ENCODE measurements at regions not wholly inside any gene's neighbourhood (a gene's known extent, or its start where the extent isn't known, plus 50 kb on each side); places are given as distances from the start of the nearest gene placed in this dataset.
"Not testable (repeated sequence)": the region's sequence is repeated elsewhere in the genome, so short reads cannot be mapped to it uniquely, and the experiment has no call there.

DNA sequence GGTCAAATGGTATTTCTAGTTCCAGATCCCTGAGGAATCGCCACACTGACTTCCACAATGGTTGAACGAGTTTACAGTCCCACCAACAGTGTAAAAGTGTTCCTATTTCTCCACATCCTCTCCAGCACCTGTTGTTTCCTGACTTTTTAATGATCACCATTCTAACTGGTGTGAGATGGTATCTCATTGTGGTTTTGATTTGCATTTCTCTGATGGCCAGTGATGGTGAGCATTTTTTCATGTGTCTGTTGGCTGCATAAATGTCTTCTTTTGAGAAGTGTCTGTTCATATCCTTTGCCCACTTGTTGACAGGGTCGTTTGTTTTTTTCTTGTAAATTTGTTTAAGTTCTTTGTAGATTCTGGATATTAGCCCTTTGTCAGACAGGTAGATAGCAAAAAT, 269.9 kb upstream of the NREP start:
- in situ Hi-C loops (cut with MboI; ENCODE audit: low sequenced_read_pairs), result not testable (repeated sequence)

DNA sequence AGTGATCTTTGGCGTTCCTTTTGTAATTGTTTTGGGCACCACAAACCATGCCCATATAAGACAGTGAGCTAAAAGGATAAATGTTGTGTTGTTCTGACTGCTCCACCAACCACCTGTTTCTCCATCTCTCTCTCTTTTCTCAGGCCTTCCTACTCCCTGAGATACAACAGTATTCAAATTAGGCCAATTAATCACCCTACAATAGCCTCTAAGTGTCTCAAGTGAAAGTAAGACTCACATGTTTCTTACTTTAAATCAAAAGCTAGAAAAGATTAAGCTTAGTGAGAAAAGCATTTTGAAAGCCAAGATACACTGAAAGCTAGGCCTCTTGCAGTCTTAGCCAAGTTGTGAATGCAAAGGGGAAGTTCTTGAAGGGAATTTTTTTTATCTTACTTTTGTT, 268.8 kb upstream of the NREP start:
- in situ Hi-C loops (cut with MboI; ENCODE audit: low sequenced_read_pairs), result no loop called here

DNA sequence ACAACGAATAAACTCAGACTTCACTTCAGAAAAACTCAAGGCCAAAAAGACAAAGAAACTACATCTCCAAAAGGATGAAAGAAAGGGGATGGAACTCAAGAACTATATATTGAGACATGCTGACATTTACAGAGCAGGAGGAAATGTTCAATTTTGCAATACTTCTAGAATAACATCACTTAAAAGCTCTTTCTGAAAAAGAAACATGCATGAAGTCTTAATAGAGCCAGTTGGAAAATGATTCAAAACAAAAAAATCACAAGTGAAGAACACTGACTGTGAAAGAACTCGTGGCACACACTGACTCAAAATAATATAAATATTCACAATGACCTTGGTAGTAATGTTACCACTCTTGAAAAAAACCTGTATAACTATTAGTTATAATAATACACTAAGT, 267.8 kb upstream of the NREP start:
- in situ Hi-C loops (cut with MboI; ENCODE audit: low sequenced_read_pairs), result no loop called here

DNA sequence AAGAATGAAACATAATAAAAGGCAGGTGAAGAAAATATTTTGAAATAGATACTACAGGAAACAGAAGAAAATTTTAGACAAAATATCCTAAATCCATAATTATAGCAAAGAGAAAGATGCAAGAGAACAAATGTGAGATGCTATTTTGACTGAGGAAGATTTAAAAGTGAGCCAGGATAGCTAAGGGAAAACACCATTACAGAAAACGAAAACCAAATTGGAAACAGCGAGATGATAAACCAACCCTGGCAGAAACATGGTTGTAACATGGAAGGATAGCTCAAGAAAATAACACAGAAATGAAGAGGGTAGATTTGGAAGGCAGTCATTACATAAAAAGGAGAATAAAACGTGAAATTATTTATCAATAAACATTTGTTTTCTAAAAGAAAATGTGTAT, 267.2 kb upstream of the NREP start:
- in situ Hi-C loops (cut with MboI; ENCODE audit: low sequenced_read_pairs), result no loop called here

DNA sequence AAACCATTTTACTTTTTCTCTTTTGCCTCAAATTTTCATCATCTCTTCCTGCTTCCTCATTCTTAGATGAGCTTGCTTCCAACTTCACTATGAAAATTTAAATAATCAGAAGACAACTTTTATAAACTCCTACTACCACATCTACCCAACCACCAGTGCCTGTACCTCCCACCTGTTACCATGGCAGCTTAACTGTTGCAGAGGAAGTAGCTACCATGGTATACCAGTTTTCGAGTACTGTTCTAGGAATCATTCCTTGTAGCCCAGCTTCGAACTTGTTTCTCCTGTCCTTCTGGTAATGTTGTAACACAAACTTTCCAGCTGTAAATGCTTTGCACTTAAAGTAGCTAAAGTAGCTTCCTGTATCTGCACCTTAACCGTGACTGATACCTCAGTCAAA, 266.8 kb upstream of the NREP start:
- in situ Hi-C loops (cut with MboI; ENCODE audit: low sequenced_read_pairs), result no loop called here

DNA sequence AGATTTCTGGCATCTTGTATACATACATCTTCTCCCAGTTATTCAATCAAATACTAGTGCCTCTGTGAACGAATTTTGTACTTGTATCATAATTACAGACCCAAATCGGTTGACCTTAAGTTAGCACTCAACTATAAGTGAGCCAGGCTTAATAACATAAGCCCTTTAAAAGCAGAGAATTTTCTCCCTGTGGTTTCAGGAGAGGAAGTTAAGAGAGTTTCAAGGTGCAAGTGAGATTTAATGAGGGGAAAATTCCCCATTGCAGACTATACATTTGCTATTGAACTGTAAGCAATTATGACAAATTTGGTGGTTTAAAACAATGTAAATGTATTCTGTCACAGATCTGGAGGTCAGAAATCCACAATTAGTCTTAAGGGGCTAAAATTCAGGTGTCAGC, 261.9 kb upstream of the NREP start:
- in situ Hi-C loops (cut with MboI; ENCODE audit: low sequenced_read_pairs), result no loop called here

DNA sequence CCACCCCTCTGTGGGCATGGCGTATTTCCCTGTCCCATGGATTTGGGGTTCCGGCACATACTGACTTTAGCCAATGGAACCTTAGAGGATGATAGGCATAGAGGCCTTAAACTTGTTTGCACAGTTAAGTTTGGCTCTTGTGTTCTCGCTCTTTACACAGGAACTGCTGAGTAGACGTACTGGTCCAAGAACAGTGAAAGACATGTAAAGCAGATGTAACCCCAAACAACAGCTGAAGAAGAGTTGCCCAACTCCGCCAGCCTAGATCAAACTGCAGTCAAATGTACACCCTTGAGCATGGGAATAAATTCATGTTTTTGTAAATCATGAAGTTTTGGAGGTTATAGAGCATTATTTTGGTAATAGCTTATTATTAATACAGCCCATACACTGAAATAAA, 260.0 kb upstream of the NREP start:
- in situ Hi-C loops (cut with MboI; ENCODE audit: low sequenced_read_pairs), result no loop called here

DNA sequence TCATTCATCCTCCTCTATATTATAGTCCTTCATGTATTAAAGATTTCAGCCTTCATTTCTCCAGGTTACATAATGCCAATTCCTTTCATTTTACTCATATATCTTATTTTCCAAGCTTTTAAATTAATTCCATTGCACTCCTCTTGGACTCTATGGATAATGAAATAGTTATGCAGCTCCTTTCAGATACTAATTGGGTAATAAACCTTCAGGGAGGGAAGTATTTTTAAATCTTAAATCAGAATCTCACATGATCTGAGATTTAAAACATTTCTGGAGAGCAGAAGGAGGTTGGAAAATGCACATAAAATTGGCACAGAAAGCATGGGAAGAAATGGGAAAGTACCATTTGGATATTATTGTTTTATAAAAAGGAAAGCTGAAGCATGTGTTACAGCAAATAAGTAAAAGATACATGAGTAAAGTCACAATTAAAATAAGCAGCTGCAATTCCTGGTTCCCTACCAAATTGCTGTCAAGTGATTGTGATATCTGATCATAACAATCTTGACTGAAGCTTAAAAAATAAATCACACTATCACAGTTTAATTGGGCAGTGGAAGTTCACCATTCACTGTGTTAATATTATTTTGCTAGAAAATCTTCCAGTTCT, 257.9 kb upstream of the NREP start:
- in situ Hi-C loops (cut with MboI; ENCODE audit: low sequenced_read_pairs), result no loop called here

DNA sequence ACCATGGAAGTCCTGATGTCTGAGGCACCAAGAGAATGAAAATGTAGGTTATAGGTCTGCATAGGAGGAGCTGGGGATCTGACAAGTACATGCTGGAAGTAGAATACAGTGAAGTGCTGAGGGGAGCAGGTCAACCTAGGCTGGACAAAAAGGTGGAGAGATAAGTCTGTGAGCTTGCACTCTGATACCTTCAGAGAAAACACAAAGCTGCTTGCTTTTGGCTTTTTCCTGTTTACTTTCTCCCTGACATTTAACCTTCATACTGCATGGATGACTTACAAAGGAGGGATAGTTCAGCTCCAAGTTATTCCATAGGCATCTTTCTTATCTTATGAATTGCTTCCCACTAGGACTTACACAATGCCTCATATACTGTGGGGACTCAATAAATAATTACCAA, 256.7 kb upstream of the NREP start:
- in situ Hi-C loops (cut with MboI; ENCODE audit: low sequenced_read_pairs), result no loop called here

DNA sequence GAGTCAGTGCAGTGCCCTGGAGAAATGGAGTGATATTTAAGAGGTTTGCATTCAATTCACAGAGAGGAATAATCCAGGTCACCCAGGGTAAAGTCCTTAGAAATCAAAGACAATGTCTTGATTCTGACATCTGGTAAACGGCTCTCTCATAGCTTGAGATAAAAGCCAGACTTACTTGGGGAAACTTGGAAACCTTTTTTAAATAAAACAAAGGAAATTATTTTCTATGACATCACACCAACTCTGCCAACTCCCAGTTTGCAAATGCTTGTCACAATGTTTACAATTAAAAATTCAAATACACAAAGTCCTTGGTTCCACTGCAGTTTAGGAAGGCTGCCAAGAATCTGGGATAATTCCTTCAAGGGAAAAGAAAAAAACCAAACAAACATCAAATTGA, 255.1 kb upstream of the NREP start:
- in situ Hi-C loops (cut with MboI; ENCODE audit: low sequenced_read_pairs), result no loop called here

DNA sequence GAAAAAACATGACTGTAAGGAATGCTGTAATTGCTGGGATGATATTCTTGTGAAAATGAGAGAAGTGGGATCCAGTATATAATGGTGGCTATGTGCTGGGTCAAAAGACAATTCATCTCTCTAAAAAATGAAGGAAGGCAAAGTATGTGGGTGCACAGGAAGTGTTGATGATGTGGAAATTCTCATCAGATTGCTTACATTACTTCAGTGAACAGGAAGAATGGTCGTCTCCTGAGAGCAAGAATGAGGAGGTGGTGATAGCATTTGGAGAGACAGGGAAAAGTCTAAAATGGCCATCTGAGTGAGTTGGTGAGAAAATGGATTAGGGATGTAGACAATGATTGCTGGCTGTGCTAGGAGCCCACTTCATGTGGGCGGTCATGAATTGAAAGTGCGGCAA, 253.5 kb upstream of the NREP start:
- in situ Hi-C loops (cut with MboI; ENCODE audit: low sequenced_read_pairs), result no loop called here

DNA sequence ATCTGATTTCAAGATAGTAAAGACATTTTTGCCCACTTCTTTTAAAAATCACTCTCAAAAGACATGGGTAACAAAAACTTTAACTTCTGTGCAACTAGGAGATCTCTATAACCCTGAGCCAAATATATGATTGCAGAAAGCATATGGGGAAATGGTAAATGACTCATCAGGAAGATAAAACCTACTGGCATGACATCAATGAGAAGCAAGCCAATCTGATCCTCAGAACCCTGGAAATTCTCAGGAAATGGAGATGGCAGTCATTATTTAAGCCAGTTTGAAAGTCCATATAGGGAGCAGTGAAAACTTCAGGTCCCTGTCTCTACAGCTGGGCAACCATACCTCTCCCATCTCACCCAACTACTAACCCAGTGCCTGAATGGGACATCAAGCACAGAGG, 249.7 kb upstream of the NREP start:
- in situ Hi-C loops (cut with MboI; ENCODE audit: low sequenced_read_pairs), result no loop called here

DNA sequence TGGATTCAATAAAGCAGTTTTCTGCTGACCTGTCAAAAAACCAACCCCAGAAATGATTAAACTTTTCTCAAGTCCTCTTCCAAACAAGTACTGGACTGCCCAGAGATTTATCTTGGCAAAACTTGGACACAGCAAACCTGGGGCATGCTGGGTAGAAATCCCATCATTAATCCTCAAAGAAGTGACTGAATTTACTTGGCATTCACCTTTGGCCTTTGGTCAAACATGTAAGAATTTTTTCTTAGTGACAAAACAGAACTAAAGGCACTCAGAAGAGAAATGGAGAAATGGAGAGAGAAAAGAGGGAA, 248.6 kb upstream of the NREP start:
- in situ Hi-C loops (cut with MboI; ENCODE audit: low sequenced_read_pairs), result no loop called here

DNA sequence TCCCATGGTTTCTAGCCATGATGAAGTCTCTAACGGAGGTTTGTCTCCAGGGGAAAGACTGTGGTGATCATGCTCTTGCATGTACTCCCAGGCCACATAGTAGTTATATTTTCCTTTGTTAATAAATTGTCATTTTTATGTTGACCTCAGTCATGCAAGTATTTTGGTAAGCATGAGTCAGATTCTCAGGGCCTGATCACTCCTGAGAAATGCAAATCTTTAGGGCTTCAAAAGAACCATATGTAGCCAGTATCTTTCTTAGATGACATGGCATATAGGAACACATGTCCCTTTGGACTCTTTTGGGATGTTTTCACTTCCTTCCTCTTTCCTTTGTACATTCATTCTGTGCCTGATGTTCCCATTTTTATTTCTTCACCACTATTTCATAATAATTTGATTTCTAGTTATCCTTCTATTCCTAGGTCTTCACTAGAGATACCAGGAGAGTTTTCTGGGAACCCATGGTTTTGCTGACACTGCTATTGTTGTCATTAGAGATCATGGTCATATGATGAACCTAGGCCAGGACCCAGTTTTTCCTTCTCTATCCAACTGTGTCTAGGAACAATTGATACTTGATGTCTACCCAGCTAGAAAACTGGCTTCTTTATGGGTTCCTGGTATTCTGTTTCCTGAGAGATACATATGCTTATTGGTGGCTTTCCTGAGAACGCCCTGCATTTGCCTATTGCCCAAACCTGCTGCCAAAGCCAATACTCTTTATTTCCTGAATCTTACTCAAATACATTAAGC, 248.1 kb upstream of the NREP start:
- in situ Hi-C loops (cut with MboI; ENCODE audit: low sequenced_read_pairs), result no loop called here

DNA sequence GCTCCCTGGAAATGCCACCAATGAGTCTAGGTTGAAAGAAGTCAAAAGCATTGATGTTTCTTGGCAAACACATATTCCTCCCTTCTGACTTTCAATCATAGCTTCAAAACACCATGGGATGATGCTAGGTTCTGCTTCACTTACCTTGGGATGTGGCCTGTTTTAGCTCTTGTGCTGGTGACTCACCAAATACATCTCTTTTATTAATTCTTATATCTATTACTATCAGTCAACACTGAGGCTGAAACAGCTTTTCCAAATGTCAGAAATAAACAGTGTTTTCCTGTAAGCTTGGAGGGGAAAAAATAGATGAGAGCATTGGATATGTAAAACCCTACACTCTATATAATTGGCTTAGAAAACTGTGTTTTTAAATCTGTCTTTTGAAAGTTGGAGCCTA, 245.4 kb upstream of the NREP start:
- in situ Hi-C loops (cut with MboI; ENCODE audit: low sequenced_read_pairs), result no loop called here

DNA sequence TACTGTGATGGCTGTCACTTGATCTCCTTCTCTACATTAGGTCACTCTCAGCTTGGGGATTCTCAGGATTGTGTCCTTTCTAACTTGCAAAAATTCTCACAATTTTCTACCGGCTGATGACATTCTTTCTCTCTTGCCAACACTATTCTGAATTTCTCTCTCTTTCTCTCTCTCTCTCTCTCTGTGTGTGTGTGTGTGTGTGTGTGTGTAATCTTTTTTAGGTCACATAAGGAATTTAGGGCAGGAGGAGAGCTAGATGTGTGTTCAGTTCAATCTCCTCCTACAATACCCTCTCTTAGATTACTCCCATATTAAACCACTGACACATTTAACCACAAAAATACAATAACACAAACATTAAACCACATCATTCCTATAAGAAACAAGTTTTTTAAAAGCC, 242.3 kb upstream of the NREP start:
- in situ Hi-C loops (cut with MboI; ENCODE audit: low sequenced_read_pairs), result no loop called here

DNA sequence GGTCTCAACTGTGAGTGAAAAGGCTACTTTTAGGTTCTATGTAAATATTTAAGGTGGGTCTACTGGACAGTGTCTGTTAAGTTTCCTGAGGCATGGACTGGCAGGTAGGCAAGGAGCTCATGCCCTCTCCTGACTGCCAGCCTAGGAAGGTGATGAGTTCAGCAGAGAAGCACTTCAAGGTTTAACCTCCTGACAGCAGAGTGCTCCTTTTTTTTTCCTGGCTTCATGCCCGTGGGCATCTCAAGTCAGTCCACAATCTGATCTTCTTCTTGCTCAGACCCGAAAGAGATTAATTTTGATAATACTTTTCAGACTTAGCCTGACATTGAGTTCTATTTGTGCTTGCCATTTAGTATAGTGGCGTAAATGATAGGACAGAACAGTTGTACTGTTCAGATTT, 241.9 kb upstream of the NREP start:
- in situ Hi-C loops (cut with MboI; ENCODE audit: low sequenced_read_pairs), result no loop called here

DNA sequence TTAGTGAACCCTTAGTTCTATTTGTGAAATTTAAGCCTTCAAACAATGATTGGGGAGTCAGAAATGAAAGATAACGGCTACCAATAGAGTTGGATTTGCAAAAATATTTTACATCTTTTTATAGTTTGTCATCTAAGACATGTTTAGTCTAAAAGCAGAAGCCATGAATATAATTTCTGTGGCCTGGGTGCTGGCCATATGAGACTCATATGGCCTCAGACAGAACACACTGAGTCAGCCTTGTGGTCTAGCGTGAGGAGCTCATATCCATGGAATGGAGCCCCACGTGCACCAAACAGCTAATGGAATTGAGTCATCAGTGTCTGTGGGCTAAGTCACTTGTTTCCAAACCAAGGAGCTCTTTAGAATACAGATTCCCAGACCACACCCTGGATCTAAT, 240.7 kb upstream of the NREP start:
- in situ Hi-C loops (cut with MboI; ENCODE audit: low sequenced_read_pairs), result no loop called here

DNA sequence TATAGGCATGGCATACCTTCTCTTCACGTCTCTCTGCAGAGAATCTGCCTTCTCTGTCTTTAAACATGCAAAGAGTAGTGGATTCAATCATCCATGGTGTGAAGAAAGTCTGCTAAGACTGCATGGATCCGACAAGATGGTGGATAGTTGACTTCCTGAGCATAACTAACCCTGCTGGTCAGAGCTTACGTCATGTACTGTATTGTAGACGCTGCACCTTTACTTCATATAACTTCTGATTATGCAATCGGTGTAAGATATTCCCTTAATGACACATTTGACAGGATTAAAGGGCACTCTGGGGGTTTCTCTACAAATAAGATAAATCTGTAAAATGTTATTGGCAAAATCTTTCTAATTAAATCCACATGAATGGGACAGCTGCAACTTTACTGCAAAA, 240.3 kb upstream of the NREP start:
- in situ Hi-C loops (cut with MboI; ENCODE audit: low sequenced_read_pairs), result no loop called here

DNA sequence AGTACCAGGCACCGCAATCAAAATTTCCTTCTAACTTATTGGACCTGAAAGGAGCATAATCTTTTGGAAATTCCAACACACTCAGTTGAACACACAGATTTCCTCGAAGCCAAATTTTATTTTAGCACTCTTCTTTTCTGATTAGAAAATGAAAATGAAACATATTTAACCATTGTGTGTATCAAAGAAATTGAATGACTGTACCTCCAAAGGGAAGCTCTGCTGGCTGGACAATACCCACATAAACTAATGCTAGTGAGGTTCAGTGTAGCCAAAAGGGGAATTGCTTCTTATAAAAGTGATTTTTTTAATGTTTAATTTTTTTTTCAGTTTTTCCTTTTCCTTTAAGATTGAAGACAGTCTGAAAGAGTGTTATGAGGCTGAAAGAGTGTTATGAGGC, 239.6 kb upstream of the NREP start:
- in situ Hi-C loops (cut with MboI; ENCODE audit: low sequenced_read_pairs), result no loop called here

DNA sequence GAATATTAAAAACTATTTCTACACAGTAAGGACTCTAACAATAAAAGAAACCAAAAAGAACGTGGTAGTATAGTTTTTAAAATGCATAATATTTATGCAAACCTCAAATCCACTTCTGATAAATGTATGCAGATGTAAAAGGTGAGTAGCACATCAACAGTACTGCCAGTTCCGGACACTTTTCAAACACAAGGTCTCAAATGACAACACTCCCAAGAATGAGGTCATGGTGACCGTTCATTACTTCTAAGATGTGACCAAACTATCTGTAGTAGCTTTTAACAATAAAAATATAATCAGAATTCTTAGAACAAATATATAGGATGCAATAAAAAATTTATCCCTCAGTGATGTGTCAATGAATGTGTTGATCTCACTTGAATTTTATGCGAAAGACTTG, 238.7 kb upstream of the NREP start:
- in situ Hi-C loops (cut with MboI; ENCODE audit: low sequenced_read_pairs), result no loop called here

DNA sequence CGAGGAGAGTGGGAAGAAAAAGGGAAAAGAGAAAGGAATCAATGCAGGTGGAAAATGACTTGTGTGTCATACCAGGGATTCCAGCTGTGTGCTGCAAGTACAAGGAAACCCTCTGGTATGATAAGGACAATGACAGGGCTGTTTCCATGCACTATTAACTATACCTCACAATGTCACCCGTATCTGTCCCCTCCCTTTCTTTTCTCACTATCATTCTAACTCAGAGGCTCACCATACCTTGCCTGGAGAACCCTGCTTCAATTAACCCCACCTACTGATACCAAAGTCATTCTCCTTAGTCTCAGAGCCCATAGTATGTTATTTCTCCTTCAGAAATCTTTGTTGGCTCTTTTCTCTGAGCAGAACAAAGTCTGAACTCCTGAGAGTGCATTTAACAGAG, 236.2 kb upstream of the NREP start:
- in situ Hi-C loops (cut with MboI; ENCODE audit: low sequenced_read_pairs), result no loop called here

DNA sequence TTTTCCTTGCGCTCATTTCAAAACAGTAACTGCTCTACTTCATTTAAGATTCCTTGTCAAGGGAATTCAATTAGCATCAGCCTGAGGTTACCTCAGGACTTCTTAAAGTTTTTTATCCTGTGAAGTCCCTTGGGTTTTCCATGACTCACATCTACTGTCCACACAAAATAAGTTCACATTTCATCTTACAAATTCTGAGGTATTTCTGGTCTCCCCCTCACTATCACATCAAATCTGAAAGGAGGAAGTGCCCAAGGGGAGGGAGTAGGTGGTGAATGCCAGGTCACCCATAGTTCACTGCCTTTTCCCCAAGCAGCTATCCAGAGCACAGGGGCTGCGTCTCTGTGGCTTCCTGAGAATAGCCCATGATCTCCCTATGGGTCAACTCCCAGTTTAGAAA, 227.1 kb upstream of the NREP start:
- in situ Hi-C loops (cut with MboI; ENCODE audit: low sequenced_read_pairs), result no loop called here
